Stimulated activated CD4-positive, alpha-beta T cell treated with anti-CD3 and anti-CD28 coated beads, Interleukin-12 subunit alpha, Interleukin-12 subunit beta, amount 100 ng/mL, for 48 hours (primary cell): ENCODE measurements at regions not wholly inside any gene's neighbourhood (a gene's known extent, or its start where the extent isn't known, plus 50 kb on each side); places are given as distances from the start of the nearest gene placed in this dataset.

Experiments used
- DNase-seq, 3 donors: peaks; one replicate each; pipeline ENCODE4 v3.0.0-alpha.2; 2020; ENCODE audit warnings: low read depth in 2 of 3, low spot score in 1 of 3

GRCh38 chr13:48761256-48761655, 107.5 kb downstream of the CYSLTR2 start:
- no peak for DNase-seq

GRCh38 chr13:48769107-48769704, 115.5 kb downstream of the CYSLTR2 start:
- peak; percentile 62 to 98 (median 72) for DNase-seq

GRCh38 chr13:48770372-48770771, 116.6 kb downstream of the CYSLTR2 start:
- no peak for DNase-seq

- DNase-seq, result no peak
Observed at GRCh38 chr13:48772908-48773307, 119.2 kb downstream of the CYSLTR2 start.

GRCh38 chr13:48773531-48774275, 120.0 kb downstream of the CYSLTR2 start:
- no peak for DNase-seq

- no peak for DNase-seq
Observed at GRCh38 chr13:48775285-48775684, 121.6 kb downstream of the CYSLTR2 start.

- DNase-seq, result no peak
Observed at GRCh38 chr13:48775804-48776203, 122.1 kb downstream of the CYSLTR2 start.

GRCh38 chr13:48776401-48776800, 122.7 kb downstream of the CYSLTR2 start:
- DNase-seq, result no peak

- DNase-seq, result no peak
Observed at GRCh38 chr13:48778610-48779009, 124.9 kb downstream of the CYSLTR2 start.

GRCh38 chr13:48780713-48781341, 127.1 kb downstream of the CYSLTR2 start:
- DNase-seq, result no peak

- DNase-seq, result no peak
Observed at GRCh38 chr13:48782429-48782840, 128.7 kb downstream of the CYSLTR2 start.

- no peak for DNase-seq
Observed at GRCh38 chr13:48783181-48783630, 129.5 kb downstream of the CYSLTR2 start.

- DNase-seq, result no peak
Observed at GRCh38 chr13:48783695-48784230, 130.0 kb downstream of the CYSLTR2 start.

GRCh38 chr13:48784916-48785548, 131.3 kb downstream of the CYSLTR2 start:
- no peak for DNase-seq

GRCh38 chr13:48790199-48790598, 136.5 kb downstream of the CYSLTR2 start:
- DNase-seq, result no peak

- DNase-seq, result no peak
Observed at GRCh38 chr13:48790966-48791365, 137.2 kb downstream of the CYSLTR2 start.

- no peak for DNase-seq
Observed at GRCh38 chr13:48797127-48797526, 143.4 kb downstream of the CYSLTR2 start.

- no peak for DNase-seq
Observed at GRCh38 chr13:48797761-48798160, 144.0 kb downstream of the CYSLTR2 start.

GRCh38 chr13:48798180-48798579, 144.5 kb downstream of the CYSLTR2 start:
- DNase-seq, result no peak

GRCh38 chr13:48801255-48801654, 147.5 kb downstream of the CYSLTR2 start:
- no peak for DNase-seq

- DNase-seq, result peak in 1 of 3 donors; percentile 43
Observed at GRCh38 chr13:48804821-48805601, 151.3 kb downstream of the CYSLTR2 start.
